GM21737 (cell line): ENCODE measurements at regions not wholly inside any gene's neighbourhood (a gene's known extent, or its start where the extent isn't known, plus 50 kb on each side); places are given as distances from the start of the nearest gene placed in this dataset.
A peak's percentile ranks its signal among the peaks of the same experiment; 100 is the strongest.
"Not testable (repeated sequence)": the region's sequence is repeated elsewhere in the genome, so short reads cannot be mapped to it uniquely, and the experiment has no call there.

Source experiments
- ATAC-seq: cut with Tn5 transposase; IDR thresholded peaks from one replicate; pipeline ENCODE4 v1.9.1; 2021; ENCODE audit warnings: mild to moderate bottlenecking, moderate library complexity; ENCODE audit not compliant: unreplicated experiment

GRCh38 chr15:31177951-31178350 lies 76.4 kb upstream of the TRPM1 start:
- no peak for ATAC-seq

GRCh38 chr15:31178705-31179104 lies 77.2 kb upstream of the TRPM1 start:
- no peak for ATAC-seq

- no peak for ATAC-seq
Observed at GRCh38 chr15:31179693-31180092, 78.2 kb upstream of the TRPM1 start.

- ATAC-seq: no peak
Observed at GRCh38 chr15:31193291-31193690, 91.8 kb upstream of the TRPM1 start.

- no peak for ATAC-seq
Observed at GRCh38 chr15:31195871-31196270, 94.3 kb upstream of the TRPM1 start.

- no peak for ATAC-seq
Observed at GRCh38 chr15:31197497-31198414, 96.2 kb upstream of the TRPM1 start.

- ATAC-seq: no peak
Observed at GRCh38 chr15:31200735-31201151, 99.2 kb upstream of the TRPM1 start.

GRCh38 chr15:31202953-31203352 lies 101.4 kb upstream of the TRPM1 start:
- no peak for ATAC-seq

- no peak for ATAC-seq
Observed at GRCh38 chr15:31203999-31204398, 102.5 kb upstream of the TRPM1 start.

GRCh38 chr15:31206386-31207181 lies 105.1 kb upstream of the TRPM1 start:
- ATAC-seq: no peak

GRCh38 chr15:31207246-31207645 lies 105.7 kb upstream of the TRPM1 start:
- ATAC-seq: no peak

- ATAC-seq: not testable (repeated sequence)
Observed at GRCh38 chr15:31207861-31208260, 106.3 kb upstream of the TRPM1 start.

- ATAC-seq: no peak
Observed at GRCh38 chr15:31208817-31209216, 107.3 kb upstream of the TRPM1 start.

GRCh38 chr15:31211353-31211752 lies 109.8 kb upstream of the TRPM1 start:
- ATAC-seq: no peak

- ATAC-seq: no peak
Observed at GRCh38 chr15:31212326-31213080, 111.0 kb upstream of the TRPM1 start.

GRCh38 chr15:31214158-31214863 lies 112.3 kb upstream of the KLF13 start:
- no peak for ATAC-seq

- no peak for ATAC-seq
Observed at GRCh38 chr15:31214864-31215489, 111.7 kb upstream of the KLF13 start.

GRCh38 chr15:31215490-31216214 lies 111.0 kb upstream of the KLF13 start:
- ATAC-seq: peak; percentile 66

- peak; percentile 47 for ATAC-seq
Observed at GRCh38 chr15:31216215-31216911, 110.3 kb upstream of the KLF13 start.
